HepG2 (cell line): ENCODE measurements at regions not wholly inside any gene's neighbourhood (a gene's known extent, or its start where the extent isn't known, plus 50 kb on each side); places are given as distances from the start of the nearest gene placed in this dataset.

ENCODE experiments used
- CBX1 ChIP-seq: IDR thresholded peaks from one replicate; pipeline ENCODE4 v1.6.1; 2016; ENCODE audit warnings: antibody characterized with exemption, low read depth
- CERS6 ChIP-seq: sonication (generic); formaldehyde crosslinking; IDR thresholded peaks from 2 replicates; pipeline ENCODE4 v1.5.0; 2020; ENCODE audit warnings: missing genetic modification reagents
- ETS1 ChIP-seq: sonication (generic); formaldehyde crosslinking; IDR thresholded peaks from 2 replicates; pipeline ENCODE4 v1.4.0; 2020; ENCODE audit warnings: missing genetic modification reagents
- HOMEZ ChIP-seq: IDR thresholded peaks from 2 replicates; pipeline ENCODE4 v1.6.1; 2016; ENCODE audit warnings: low read depth
- IRX3 ChIP-seq: sonication (generic); formaldehyde crosslinking; IDR thresholded peaks from 2 replicates; pipeline ENCODE4 v1.8.1; 2023; ENCODE audit warnings: mild to moderate bottlenecking, low read depth, missing genetic modification reagents, borderline replicate concordance
- JUND ChIP-seq: sonication (generic); formaldehyde crosslinking; IDR thresholded peaks from 2 replicates; pipeline ENCODE4 v1.8.0; 2022; ENCODE audit warnings: mild to moderate bottlenecking, missing genetic modification reagents
- SIX4 ChIP-seq: sonication (generic); formaldehyde crosslinking; IDR thresholded peaks from 2 replicates; pipeline ENCODE4 v1.4.0; 2020; ENCODE audit warnings: missing genetic modification reagents
- TFE3 ChIP-seq: IDR thresholded peaks from 2 replicates; pipeline ENCODE4 v1.6.1; 2016
- YEATS4 ChIP-seq: sonication (generic); formaldehyde crosslinking; IDR thresholded peaks from 2 replicates; pipeline ENCODE4 v1.4.0; 2020; ENCODE audit warnings: missing genetic modification reagents, borderline replicate concordance
- ZBTB49 ChIP-seq: sonication (generic); formaldehyde crosslinking; IDR thresholded peaks from 2 replicates; pipeline ENCODE4 v1.4.0; 2020; ENCODE audit warnings: missing genetic modification reagents, borderline replicate concordance
- ZNF24 ChIP-seq: fragments of 450-650 bp; IDR thresholded peaks from 2 replicates; pipeline ENCODE4 v1.6.1; 2017; ENCODE audit warnings: antibody characterized with exemption, mild to moderate bottlenecking
- ZNF572 ChIP-seq: sonication (generic); formaldehyde crosslinking; IDR thresholded peaks from 2 replicates; pipeline ENCODE4 v1.5.1; 2020; ENCODE audit warnings: mild to moderate bottlenecking, missing genetic modification reagents
- ZNF724P ChIP-seq: sonication (generic); formaldehyde crosslinking; IDR thresholded peaks from 2 replicates; pipeline ENCODE4 v1.8.0; 2022; ENCODE audit warnings: missing genetic modification reagents, borderline replicate concordance
- ZNF768 ChIP-seq: sonication (generic); formaldehyde crosslinking; IDR thresholded peaks from 2 replicates; pipeline ENCODE4 v1.4.0; 2020; ENCODE audit warnings: missing genetic modification reagents

GRCh38 chr2:237201461-237202287 is 116.0 kb downstream of the COPS8 start (continued):
- no peak for TF ChIP-seq SIX4
- no peak for TF ChIP-seq CBX1
- no peak for TF ChIP-seq ZBTB49 (CRISPR knock-in tag)
- TF ChIP-seq ETS1: no peak
- no peak for TF ChIP-seq ZNF24
- TF ChIP-seq HOMEZ (CRISPR knock-in tag): no peak
- TF ChIP-seq YEATS4 (CRISPR knock-in tag): no peak
- no peak for TF ChIP-seq ZNF768 (CRISPR knock-in tag)
- TF ChIP-seq JUND (CRISPR knock-in tag): peak; percentile 50; the same call in 1 of the 2 replicates
- no peak for TF ChIP-seq IRX3 (CRISPR knock-in tag)
- TF ChIP-seq ZNF724P (CRISPR knock-in tag): no peak
- TF ChIP-seq TFE3 (CRISPR knock-in tag): no peak
- TF ChIP-seq ZNF572 (CRISPR knock-in tag): no peak
- TF ChIP-seq CERS6: no peak
